K562 (cell line): ENCODE measurements at regions not wholly inside any gene's neighbourhood (a gene's known extent, or its start where the extent isn't known, plus 50 kb on each side); places are given as distances from the start of the nearest gene placed in this dataset.

Experiments
- ATAC-seq: fragments of 200-7000 bp; cut with Tn5 transposase; 3 replicates; pipeline ENCODE4 v1.9.1; 2020; ENCODE audit warnings: moderate library complexity
- BruUV-seq: library from RNA; stranded (reverse); fragments of 400-500 nt; replicated peaks from 2 replicates; lab custom pipeline; 2021; lab: Mats Ljungman, UMichigan
- CTCF ChIA-PET: fragments of 300-600 bp; formaldehyde crosslinking; extraction: SDS; loops from one replicate; lab custom pipeline; 2021; ENCODE audit warnings: low intra/inter-chr PET ratio; lab: Yijun Ruan, JAX
- POLR2A ChIA-PET: fragments of 300-600, 350-650 bp; sonication (Branson Sonifier 250); formaldehyde crosslinking; extraction: SDS; loops from one replicate; lab custom pipeline; 2021; ENCODE audit warnings: antibody characterized with exemption, inconsistent platforms; lab: Yijun Ruan, JAX
- DNase-seq, 4 experiments: peaks; one replicate each; pipeline versions ENCODE4 v3.0.0 to v3.0.0-alpha.2; 2011 to 2018; ENCODE audit warnings: low spot score in 3 of 4, mixed read lengths in 3 of 4; ENCODE audit errors: extremely low read depth in 1 of 4
- FAIRE-seq: peaks from 2 replicates; lab custom pipeline; 2011; peaks lifted over from hg19 to GRCh38; lab: Jason Lieb, UNC
- H2AFZ ChIP-seq: 2 replicates; pipeline ENCODE4 v1.6.0; 2011; ENCODE audit warnings: low read depth, low read length, control low read depth, inconsistent platforms
- H3K27ac ChIP-seq: fragments of 200-600 bp; 3 replicates; pipeline ENCODE4 v1.8.0; 2011; ENCODE audit warnings: low read depth, mild to moderate bottlenecking, control low read depth, inconsistent platforms, low read length, moderate library complexity, mixed read lengths; ENCODE audit errors: extremely low read depth
- H3K27me3 ChIP-seq, 2 experiments: fragments of 300-600 bp in 1 of 2; 2 replicates in 1 of 2; 3 replicates in 1 of 2; pipeline versions ENCODE4 v1.6.0 to v1.8.0; 2011; ENCODE audit warnings: inconsistent platforms in 2 of 2, low read length in 2 of 2, mild to moderate bottlenecking in 1 of 2, mixed read lengths in 1 of 2, moderate library complexity in 1 of 2; ENCODE audit not compliant: control insufficient read depth in 2 of 2, insufficient read depth in 2 of 2
- H3K36me3 ChIP-seq: fragments of 300-600 bp; 3 replicates; pipeline ENCODE4 v1.8.0; 2011; ENCODE audit warnings: mild to moderate bottlenecking, low read length, inconsistent platforms; ENCODE audit not compliant: control insufficient read depth, insufficient read depth
- H3K4me1 ChIP-seq, 2 experiments: fragments of 200-600 bp in 1 of 2; replicated peaks in 1 of 2; 2 replicates in 1 of 2; 3 replicates in 1 of 2; pipeline versions ENCODE4 v1.5.1 to v1.8.0; 2011; ENCODE audit warnings: inconsistent platforms in 2 of 2, low read length in 2 of 2, mild to moderate bottlenecking in 1 of 2, mixed read lengths in 1 of 2, moderate library complexity in 1 of 2; ENCODE audit not compliant: control insufficient read depth in 2 of 2, insufficient read depth in 2 of 2
- H3K4me2 ChIP-seq: 2 replicates; pipeline ENCODE4 v1.6.1; 2011; ENCODE audit warnings: low read length, control low read depth, inconsistent platforms, mixed read lengths; ENCODE audit not compliant: insufficient read depth
- H3K4me3 ChIP-seq: fragments of 200-600 bp; sonication (generic), shearing (Covaris generic); 2 replicates; pipeline ENCODE4 v1.5.1; 2016; ENCODE audit warnings: control low read depth, inconsistent platforms
- H3K79me2 ChIP-seq: fragments of 200-600 bp; 3 replicates; pipeline ENCODE4 v1.8.0; 2011; ENCODE audit warnings: low read length, inconsistent platforms; ENCODE audit not compliant: control insufficient read depth, insufficient read depth
- H3K9ac ChIP-seq, 2 experiments: 2 replicates each; pipeline versions ENCODE4 v1.6.0 to v1.6.1; 2011; ENCODE audit warnings: low read depth in 2 of 2, low read length in 2 of 2, control low read depth in 1 of 2, inconsistent platforms in 1 of 2, mild to moderate bottlenecking in 1 of 2, mixed read lengths in 1 of 2; ENCODE audit not compliant: insufficient read depth in 1 of 2
- H3K9me1 ChIP-seq: one replicate; pipeline ENCODE4 v1.6.0; 2011; ENCODE audit warnings: inconsistent platforms, mild to moderate bottlenecking, low read length, moderate library complexity; ENCODE audit not compliant: control insufficient read depth, insufficient read depth
- H3K9me3 ChIP-seq: replicated peaks from 2 replicates; pipeline ENCODE4 v1.5.1; 2011; ENCODE audit warnings: low read depth, low read length, inconsistent platforms; ENCODE audit not compliant: control insufficient read depth, insufficient read depth
- H4K20me1 ChIP-seq: replicated peaks from 2 replicates; pipeline ENCODE4 v1.6.1; 2011; ENCODE audit warnings: low read length, inconsistent platforms, mixed read lengths; ENCODE audit not compliant: control insufficient read depth, insufficient read depth
- ESRRA ChIP-seq: fragments of 450-650 bp; IDR thresholded peaks from 2 replicates; pipeline ENCODE4 v1.6.1; 2014; ENCODE audit warnings: low read depth, mild to moderate bottlenecking, moderate library complexity, borderline replicate concordance
- ZNF124 ChIP-seq: sonication (generic); formaldehyde crosslinking; IDR thresholded peaks from 2 replicates; pipeline ENCODE4 v1.8.1; 2022; ENCODE audit warnings: missing genetic modification reagents
- WGBS: fragments of 100-300 bp; shearing (Covaris generic); methylation state at CpG from one replicate; pipeline ENCODE4 v1.1.6; 2016; ENCODE audit warnings: low coverage, mixed read lengths; ENCODE audit not compliant: insufficient coverage; ENCODE audit errors: missing lambda C conversion rate; 5-methylcytosine and 5-hydroxymethylcytosine counted together
- in situ Hi-C: fragments of 300-500 bp; cut with MboI; formaldehyde crosslinking; loops from 4 replicates; pipeline ENCODE4 v1.15.0; 2018; ENCODE audit warnings: inconsistent platforms, mixed read lengths
- intact Hi-C: fragments of 100-400 bp; cut with micrococcal nuclease; formaldehyde crosslinking; loops from 2 replicates; pipeline ENCODE4 v1.14.2; 2022
- TF ChIP-seq, protein P1 (sequence below), 2 experiments: fragments of 200-800 bp in 1 of 2; sonication (Bioruptor generic) in 1 of 2; sonication (generic) in 1 of 2; formaldehyde crosslinking in 1 of 2; IDR thresholded peaks in 1 of 2; conservative IDR thresholded peaks in 1 of 2; 2 replicates each; pipeline versions ENCODE4 v1.5.0 to v1.6.1; 2016 to 2020; ENCODE audit warnings: missing compliant biosample characterization in 1 of 2, missing genetic modification characterization in 1 of 2, missing genetic modification reagents in 1 of 2
- TF ChIP-seq, protein P2 (sequence below): fragments of 250-450 bp; sonication (Bioruptor Pico); IDR thresholded peaks from 2 replicates; pipeline ENCODE4 v1.6.1; 2021; ENCODE audit warnings: mild to moderate bottlenecking

DNA sequence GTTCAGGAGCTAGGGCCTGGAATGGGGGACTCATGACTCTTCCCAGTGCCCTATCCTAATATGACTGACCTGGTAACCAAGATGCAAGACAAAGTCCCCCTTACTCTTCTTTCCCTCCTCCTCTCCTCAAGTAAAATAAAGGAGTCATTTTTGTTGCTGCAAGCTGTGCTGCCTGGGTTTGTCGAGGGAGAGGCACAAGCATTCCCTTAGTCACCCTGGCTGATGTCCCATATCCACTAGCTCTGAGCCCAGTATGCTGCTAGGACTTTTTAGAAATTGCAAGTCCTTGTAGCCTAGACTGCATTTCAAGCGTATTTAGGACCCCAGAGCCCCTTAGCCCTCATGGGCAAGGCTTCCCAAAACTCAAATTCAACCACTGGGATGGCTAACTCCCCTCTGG is 338.5 kb upstream of the SETBP1 start:
- Histone ChIP-seq H4K20me1 (no peaks in the 10 kb centered on the region), H3K79me2 (no peaks in the 10 kb centered on the region), H3K9ac (no peak overlapping the region)
- FAIRE-seq = no peak
- TF ChIP-seq ESRRA = no peak
- TF ChIP-seq, protein P1, sequence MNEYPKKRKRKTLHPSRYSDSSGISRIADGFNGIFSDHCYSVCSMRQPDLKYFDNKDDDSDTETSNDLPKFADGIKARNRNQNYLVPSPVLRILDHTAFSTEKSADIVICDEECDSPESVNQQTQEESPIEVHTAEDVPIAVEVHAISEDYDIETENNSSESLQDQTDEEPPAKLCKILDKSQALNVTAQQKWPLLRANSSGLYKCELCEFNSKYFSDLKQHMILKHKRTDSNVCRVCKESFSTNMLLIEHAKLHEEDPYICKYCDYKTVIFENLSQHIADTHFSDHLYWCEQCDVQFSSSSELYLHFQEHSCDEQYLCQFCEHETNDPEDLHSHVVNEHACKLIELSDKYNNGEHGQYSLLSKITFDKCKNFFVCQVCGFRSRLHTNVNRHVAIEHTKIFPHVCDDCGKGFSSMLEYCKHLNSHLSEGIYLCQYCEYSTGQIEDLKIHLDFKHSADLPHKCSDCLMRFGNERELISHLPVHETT (CRISPR knock-in tag; conservative IDR thresholded peaks at IDR 0.05 in 1 of 2, IDR thresholded peaks at IDR 0.05 in 1 of 2) = no peak
- TF ChIP-seq ZNF124 (CRISPR knock-in tag) = no peak
- TF ChIP-seq, protein P2, sequence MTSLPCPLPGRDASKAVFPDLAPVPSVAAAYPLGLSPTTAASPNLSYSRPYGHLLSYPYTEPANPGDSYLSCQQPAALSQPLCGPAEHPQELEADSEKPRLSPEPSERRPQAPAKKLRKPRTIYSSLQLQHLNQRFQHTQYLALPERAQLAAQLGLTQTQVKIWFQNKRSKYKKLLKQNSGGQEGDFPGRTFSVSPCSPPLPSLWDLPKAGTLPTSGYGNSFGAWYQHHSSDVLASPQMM = no peak
- TF ChIP-seq, all 486 proteins: peak for 0
- ChIA-PET CTCF (no interaction called here), POLR2A (no interaction called here)
- no TSS peak for BruUV-seq
- no peaks in the 10 kb centered on the region for H3K27me3 ChIP-seq
- in situ Hi-C loops (no loop called here), intact Hi-C loops (no loop called here)
- H2AFZ ChIP-seq = no peak overlapping the region
- H3K9me3 ChIP-seq = no peaks in the 10 kb centered on the region
- WGBS = 0% methylated on average over 2 of the region's 2 CpGs
- H3K4me1 ChIP-seq = no peaks in the 10 kb centered on the region
- no peak overlapping the region for H3K4me2 ChIP-seq
- H3K27ac ChIP-seq = no peak overlapping the region
- no peak overlapping the region for H3K4me3 ChIP-seq
- no peak for DNase-seq
- no peak for ATAC-seq
- no peaks in the 10 kb centered on the region for H3K9me1 ChIP-seq
- H3K36me3 ChIP-seq = no peaks in the 10 kb centered on the region
